A673 (cell line): ENCODE measurements at regions not wholly inside any gene's neighbourhood (a gene's known extent, or its start where the extent isn't known, plus 50 kb on each side); places are given as distances from the start of the nearest gene placed in this dataset.

Experiments
- BruUV-seq: library from RNA; stranded (reverse); fragments of 400-500 nt; replicated peaks from 2 replicates; lab custom pipeline; 2021; lab: Mats Ljungman, UMichigan
- CTCF ChIA-PET: fragments of 300-600 bp; sonication (Branson Sonifier 250); formaldehyde crosslinking; loops from one replicate; lab custom pipeline; 2022; ENCODE audit warnings: antibody characterized with exemption; lab: Charles Lee
- POLR2A ChIA-PET: fragments of 300-600 bp; sonication (Branson Sonifier 250); formaldehyde crosslinking; loops from one replicate; lab custom pipeline; 2022; ENCODE audit warnings: antibody characterized with exemption; ENCODE audit not compliant: low non-redundant PET; lab: Charles Lee
- DNase-seq: peaks from one replicate; pipeline ENCODE4 v3.0.0-alpha.2; 2015; ENCODE audit warnings: low spot score
- H3K27ac ChIP-seq: fragments of 200-600 bp; sonication (generic); 2 replicates; pipeline ENCODE4 v1.5.1; 2016; ENCODE audit warnings: mixed run types, low read depth, mild to moderate bottlenecking, mixed read lengths, antibody characterized with exemption, low read length; ENCODE audit not compliant: poor library complexity, severe bottlenecking
- H3K27me3 ChIP-seq: fragments of 200-600 bp; sonication (generic); replicated peaks from 2 replicates; pipeline ENCODE4 v1.6.1; 2017; ENCODE audit warnings: mixed run types, low read depth, mild to moderate bottlenecking, mixed read lengths, antibody characterized with exemption, low read length; ENCODE audit not compliant: insufficient read depth, poor library complexity
- H3K36me3 ChIP-seq: fragments of 200-600 bp; sonication (generic); 2 replicates; pipeline ENCODE4 v1.6.1; 2016; ENCODE audit warnings: mixed run types, mild to moderate bottlenecking, mixed read lengths, antibody characterized with exemption, low read length; ENCODE audit not compliant: insufficient read depth, poor library complexity, severe bottlenecking
- H3K4me1 ChIP-seq: fragments of 200-600 bp; sonication (generic); 2 replicates; pipeline ENCODE4 v1.6.1; 2017; ENCODE audit warnings: mixed run types, mild to moderate bottlenecking, mixed read lengths, antibody characterized with exemption, low read length; ENCODE audit not compliant: insufficient read depth, poor library complexity, severe bottlenecking
- H3K4me3 ChIP-seq: fragments of 200-600 bp; sonication (generic); 2 replicates; pipeline ENCODE4 v1.5.1; 2016; ENCODE audit warnings: low read depth, mixed run types, mild to moderate bottlenecking, mixed read lengths, low read length; ENCODE audit not compliant: poor library complexity, severe bottlenecking
- H3K9me3 ChIP-seq: fragments of 200-600 bp; sonication (generic); 2 replicates; pipeline ENCODE4 v1.6.1; 2016; ENCODE audit warnings: mixed run types, low read depth, mild to moderate bottlenecking, mixed read lengths, antibody characterized with exemption, low read length; ENCODE audit not compliant: poor library complexity, severe bottlenecking
- CTCF ChIP-seq: fragments of 300-800, 200-600 bp; sonication (generic); conservative IDR thresholded peaks from 2 replicates; pipeline ENCODE4 v1.5.1; 2017; ENCODE audit warnings: low read depth, mild to moderate bottlenecking, antibody characterized with exemption, low read length, moderate library complexity, mixed read lengths
- EZH2 ChIP-seq: fragments of 200-600 bp; sonication (generic); IDR thresholded peaks from 2 replicates; pipeline ENCODE4 v1.6.1; 2017; ENCODE audit warnings: borderline replicate concordance, low read depth, mild to moderate bottlenecking, mixed read lengths, antibody characterized with exemption, low read length; ENCODE audit not compliant: poor library complexity, severe bottlenecking
- intact Hi-C: fragments of 100-400 bp; cut with micrococcal nuclease; formaldehyde crosslinking; loops from one replicate; pipeline ENCODE4 v1.10.0; 2022; ENCODE audit not compliant: unreplicated experiment

DNA sequence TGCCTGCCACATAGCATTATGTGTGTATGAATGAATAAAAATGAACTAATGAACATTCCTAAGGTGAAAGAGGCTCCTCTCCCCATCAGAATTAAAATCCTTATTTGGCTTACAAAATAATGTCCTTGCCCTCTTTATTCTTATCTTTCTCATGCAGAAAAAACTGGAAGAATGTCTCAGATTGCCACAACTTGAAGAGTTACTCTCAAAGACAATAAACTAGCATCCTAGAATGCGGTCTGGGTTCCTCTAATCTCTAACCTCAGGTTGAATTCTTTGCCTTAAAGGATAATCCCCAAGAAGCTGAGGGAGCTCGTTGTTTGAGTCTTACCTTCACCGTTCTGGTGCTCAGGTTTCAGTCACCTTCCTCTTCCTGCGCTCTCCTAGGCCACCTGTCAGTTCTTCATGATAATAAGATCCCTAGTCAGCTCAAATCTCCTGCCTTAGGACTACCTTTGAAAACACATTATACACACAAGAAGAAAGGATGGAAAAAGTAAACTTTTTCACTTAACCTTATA, 147.1 kb downstream of the PHLDA1 start:
- H3K4me1 ChIP-seq = no peaks in the 10 kb centered on the region
- no TSS peak for BruUV-seq
- no peak overlapping the region for H3K27ac ChIP-seq
- no peaks in the 10 kb centered on the region for H3K27me3 ChIP-seq
- H3K9me3 ChIP-seq = no peaks in the 10 kb centered on the region
- no peak for DNase-seq
- no peaks in the 10 kb centered on the region for H3K36me3 ChIP-seq
- no peak for TF ChIP-seq CTCF
- ChIA-PET CTCF (no interaction called here), POLR2A (no interaction called here)
- H3K4me3 ChIP-seq = no peak overlapping the region
- intact Hi-C loops = no loop called here

DNA sequence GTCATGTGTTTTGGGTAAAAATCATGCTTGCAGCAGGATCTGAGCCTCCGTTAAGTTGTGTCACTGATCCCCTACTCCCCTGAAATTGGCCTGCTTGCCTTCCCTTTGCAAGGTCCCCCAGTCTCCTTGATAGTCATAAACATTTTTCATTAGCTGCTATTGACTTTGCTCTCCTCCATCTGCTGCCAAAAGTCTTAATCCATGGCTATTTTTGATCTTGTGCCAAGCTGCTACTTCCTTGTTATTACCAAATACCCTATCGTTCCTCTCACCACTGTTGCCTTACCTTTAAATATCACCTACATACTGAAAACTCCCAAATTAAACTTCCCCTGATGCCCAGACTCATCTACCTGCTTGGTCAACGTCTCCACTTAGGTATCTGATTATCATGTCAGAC, 148.3 kb downstream of the PHLDA1 start:
- H3K4me1 ChIP-seq = peaks cover 2% of the 10 kb centered on the region
- no peaks in the 10 kb centered on the region for H3K27me3 ChIP-seq
- TF ChIP-seq EZH2 (no peak), CTCF (no peak)
- intact Hi-C loops = no loop called here
- no peak overlapping the region for H3K4me3 ChIP-seq
- ChIA-PET POLR2A (no interaction called here), CTCF (no interaction called here)
- no TSS peak for BruUV-seq
- DNase-seq = no peak
- H3K36me3 ChIP-seq = no peaks in the 10 kb centered on the region
- no peak overlapping the region for H3K27ac ChIP-seq
- H3K9me3 ChIP-seq = no peaks in the 10 kb centered on the region

- ChIA-PET POLR2A (no interaction called here), CTCF (no interaction called here)
- intact Hi-C loops = no loop called here
- Histone ChIP-seq H3K27ac (no peak overlapping the region), H3K36me3 (no peaks in the 10 kb centered on the region), H3K4me1 (peaks cover 11% of the 10 kb centered on the region), H3K9me3 (no peaks in the 10 kb centered on the region), H3K27me3 (no peaks in the 10 kb centered on the region), H3K4me3 (no peak overlapping the region)
- BruUV-seq = no TSS peak
- no peak for DNase-seq
- TF ChIP-seq EZH2 = no peak
- TF ChIP-seq CTCF = no peak
These were observed 149.2 kb downstream of the PHLDA1 start for GRCh38 chr12:75882421-75882820.
